ENCODE measurements at regions not wholly inside any gene's neighbourhood (a gene's known extent, or its start where the extent isn't known, plus 50 kb on each side); places are given as distances from the start of the nearest gene placed in this dataset.

DNA sequence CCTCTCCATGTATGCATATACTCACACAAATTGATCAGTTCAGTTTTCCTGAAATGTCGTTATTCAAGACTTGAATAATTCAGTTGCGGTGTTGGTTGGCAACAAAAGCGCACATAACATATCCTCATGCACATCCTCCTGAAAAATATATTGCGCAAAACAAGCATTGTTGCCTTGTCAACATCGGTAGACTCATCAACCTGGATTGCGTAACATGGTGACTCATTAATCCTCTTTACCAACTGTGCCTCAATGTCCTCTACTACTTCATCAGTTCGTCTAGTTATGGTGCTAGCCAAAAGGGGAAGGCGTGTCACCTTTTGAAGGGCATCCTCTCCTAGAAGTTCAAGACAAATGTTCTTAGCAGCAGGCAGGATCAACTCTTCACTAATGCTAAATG lies 357.7 kb downstream of the LMO7 start:
- no peaks in the 10 kb centered on the region for H3K9me3 ChIP-seq (ENCODE audit: control insufficient read depth in 2 of 2, low read length in 2 of 2)
- H3K4me1 ChIP-seq (ENCODE audit: control insufficient read depth in 2 of 2, insufficient read depth in 2 of 2, low read length in 2 of 2): no peaks in the 10 kb centered on the region
- no peak overlapping the region for H3K9ac ChIP-seq (ENCODE audit: low read depth in 1 of 2, low read length in 2 of 2)
- no peak overlapping the region for H3K4me3 ChIP-seq (ENCODE audit: low read length in 2 of 2)
- no peak overlapping the region for H3K27ac ChIP-seq (ENCODE audit: low read depth in 2 of 2, low read length in 2 of 2)
- no peaks in the 10 kb centered on the region for H3K36me3 ChIP-seq (ENCODE audit: control insufficient read depth in 2 of 2, insufficient read depth in 2 of 2, low read length in 2 of 2)
- H3K27me3 ChIP-seq (ENCODE audit: control insufficient read depth in 2 of 2, insufficient read depth in 2 of 2, low read length in 2 of 2): no peaks in the 10 kb centered on the region

DNA sequence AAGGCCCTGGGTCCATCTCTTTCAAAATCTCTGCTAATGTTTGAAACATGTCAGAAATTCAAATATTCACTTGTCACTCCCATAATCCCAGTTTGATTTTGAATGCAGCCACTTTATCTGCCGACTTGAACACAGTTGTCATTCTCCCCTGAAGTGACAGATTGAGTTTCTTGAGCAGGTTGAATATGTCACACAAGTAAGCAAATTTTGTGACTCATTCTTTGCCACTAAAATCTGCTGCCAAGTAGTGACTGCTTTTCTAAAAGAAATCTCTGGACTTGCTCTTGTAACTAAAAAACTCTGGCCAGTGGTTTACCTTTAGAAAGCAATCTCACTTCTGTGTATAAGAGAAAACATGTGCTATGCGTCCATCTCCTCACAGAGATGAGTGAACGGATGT lies 357.1 kb downstream of the LMO7 start:
- H3K9ac ChIP-seq (ENCODE audit: low read depth in 1 of 2, low read length in 2 of 2): no peak overlapping the region
- H3K4me3 ChIP-seq (ENCODE audit: low read length in 2 of 2): no peak overlapping the region
- H3K4me1 ChIP-seq (ENCODE audit: control insufficient read depth in 2 of 2, insufficient read depth in 2 of 2, low read length in 2 of 2): no peaks in the 10 kb centered on the region
- H3K36me3 ChIP-seq (ENCODE audit: control insufficient read depth in 2 of 2, insufficient read depth in 2 of 2, low read length in 2 of 2): no peaks in the 10 kb centered on the region
- no peak overlapping the region for H3K27ac ChIP-seq (ENCODE audit: low read depth in 2 of 2, low read length in 2 of 2)
- H3K27me3 ChIP-seq (ENCODE audit: control insufficient read depth in 2 of 2, insufficient read depth in 2 of 2, low read length in 2 of 2): no peaks in the 10 kb centered on the region
- no peaks in the 10 kb centered on the region for H3K9me3 ChIP-seq (ENCODE audit: control insufficient read depth in 2 of 2, low read length in 2 of 2)

- no peaks in the 10 kb centered on the region for H3K36me3 ChIP-seq (ENCODE audit: control insufficient read depth in 2 of 2, insufficient read depth in 2 of 2, low read length in 2 of 2)
- H3K4me3 ChIP-seq (ENCODE audit: low read length in 2 of 2): no peak overlapping the region
- H3K9me3 ChIP-seq (ENCODE audit: control insufficient read depth in 2 of 2, low read length in 2 of 2): no peaks in the 10 kb centered on the region
- no peak overlapping the region for H3K9ac ChIP-seq (ENCODE audit: low read depth in 1 of 2, low read length in 2 of 2)
- H3K27ac ChIP-seq (ENCODE audit: low read depth in 2 of 2, low read length in 2 of 2): no peak overlapping the region
- H3K27me3 ChIP-seq (ENCODE audit: control insufficient read depth in 2 of 2, insufficient read depth in 2 of 2, low read length in 2 of 2): no peaks in the 10 kb centered on the region
- no peaks in the 10 kb centered on the region for H3K4me1 ChIP-seq (ENCODE audit: control insufficient read depth in 2 of 2, insufficient read depth in 2 of 2, low read length in 2 of 2)
Measured at GRCh38 chr13:75986818-75987217, 350.7 kb downstream of the LMO7 start.

- Histone ChIP-seq H3K27me3 (ENCODE audit: control insufficient read depth in 2 of 2, insufficient read depth in 2 of 2, low read length in 2 of 2) (no peaks in the 10 kb centered on the region), H3K4me1 (ENCODE audit: control insufficient read depth in 2 of 2, insufficient read depth in 2 of 2, low read length in 2 of 2) (no peaks in the 10 kb centered on the region), H3K4me3 (ENCODE audit: low read length in 2 of 2) (no peak overlapping the region), H3K9ac (ENCODE audit: low read depth in 1 of 2, low read length in 2 of 2) (no peak overlapping the region), H3K27ac (ENCODE audit: low read depth in 2 of 2, low read length in 2 of 2) (no peak overlapping the region), H3K9me3 (ENCODE audit: control insufficient read depth in 2 of 2, low read length in 2 of 2) (no peaks in the 10 kb centered on the region), H3K36me3 (ENCODE audit: control insufficient read depth in 2 of 2, insufficient read depth in 2 of 2, low read length in 2 of 2) (no peaks in the 10 kb centered on the region)
Measured at GRCh38 chr13:75985132-75985531, 349.0 kb downstream of the LMO7 start.

DNA sequence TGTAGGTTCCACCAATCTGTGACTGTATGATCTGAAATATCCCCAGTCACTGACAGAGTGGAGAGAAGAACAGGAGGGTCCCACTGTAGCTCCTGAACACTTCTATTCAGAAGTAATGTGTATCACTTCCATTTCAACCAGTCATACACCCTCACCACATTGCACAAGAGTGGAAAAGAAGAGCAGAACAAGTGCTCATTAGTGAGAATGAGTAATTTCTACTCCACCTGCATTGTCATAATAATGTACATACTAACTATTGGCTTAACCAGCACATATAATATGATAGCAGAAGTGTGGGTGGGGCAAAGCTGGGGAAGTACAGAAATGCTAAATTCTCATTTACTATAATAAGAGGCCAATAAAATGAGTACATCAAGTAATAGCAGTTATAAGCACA lies 342.7 kb downstream of the LMO7 start:
- Histone ChIP-seq H3K36me3 (ENCODE audit: control insufficient read depth in 2 of 2, insufficient read depth in 2 of 2, low read length in 2 of 2) (no peaks in the 10 kb centered on the region), H3K4me1 (ENCODE audit: control insufficient read depth in 2 of 2, insufficient read depth in 2 of 2, low read length in 2 of 2) (no peaks in the 10 kb centered on the region), H3K27ac (ENCODE audit: low read depth in 2 of 2, low read length in 2 of 2) (no peak overlapping the region), H3K9me3 (ENCODE audit: control insufficient read depth in 2 of 2, low read length in 2 of 2) (no peaks in the 10 kb centered on the region), H3K27me3 (ENCODE audit: control insufficient read depth in 2 of 2, insufficient read depth in 2 of 2, low read length in 2 of 2) (no peaks in the 10 kb centered on the region), H3K9ac (ENCODE audit: low read depth in 1 of 2, low read length in 2 of 2) (no peak overlapping the region), H3K4me3 (ENCODE audit: low read length in 2 of 2) (no peak overlapping the region)

GRCh38 chr13:75968103-75968838 lies 332.1 kb downstream of the LMO7 start:
- Histone ChIP-seq H3K4me1 (ENCODE audit: control insufficient read depth in 2 of 2, insufficient read depth in 2 of 2, low read length in 2 of 2) (no peaks in the 10 kb centered on the region), H3K9ac (ENCODE audit: low read depth in 1 of 2, low read length in 2 of 2) (no peak overlapping the region), H3K27me3 (ENCODE audit: control insufficient read depth in 2 of 2, insufficient read depth in 2 of 2, low read length in 2 of 2) (no peaks in the 10 kb centered on the region), H3K4me3 (ENCODE audit: low read length in 2 of 2) (no peak overlapping the region), H3K27ac (ENCODE audit: low read depth in 2 of 2, low read length in 2 of 2) (no peak overlapping the region), H3K9me3 (ENCODE audit: control insufficient read depth in 2 of 2, low read length in 2 of 2) (no peaks in the 10 kb centered on the region), H3K36me3 (ENCODE audit: control insufficient read depth in 2 of 2, insufficient read depth in 2 of 2, low read length in 2 of 2) (no peaks in the 10 kb centered on the region)

- Histone ChIP-seq H3K9me3 (ENCODE audit: control insufficient read depth in 2 of 2, low read length in 2 of 2) (no peaks in the 10 kb centered on the region), H3K4me1 (ENCODE audit: control insufficient read depth in 2 of 2, insufficient read depth in 2 of 2, low read length in 2 of 2) (no peaks in the 10 kb centered on the region), H3K36me3 (ENCODE audit: control insufficient read depth in 2 of 2, insufficient read depth in 2 of 2, low read length in 2 of 2) (no peaks in the 10 kb centered on the region), H3K27ac (ENCODE audit: low read depth in 2 of 2, low read length in 2 of 2) (no peak overlapping the region), H3K4me3 (ENCODE audit: low read length in 2 of 2) (no peak overlapping the region), H3K9ac (ENCODE audit: low read depth in 1 of 2, low read length in 2 of 2) (no peak overlapping the region), H3K27me3 (ENCODE audit: control insufficient read depth in 2 of 2, insufficient read depth in 2 of 2, low read length in 2 of 2) (no peaks in the 10 kb centered on the region)
Measured at GRCh38 chr13:75963302-75963701, 327.2 kb downstream of the LMO7 start.

- Histone ChIP-seq H3K4me1 (ENCODE audit: control insufficient read depth in 2 of 2, insufficient read depth in 2 of 2, low read length in 2 of 2) (no peaks in the 10 kb centered on the region), H3K36me3 (ENCODE audit: control insufficient read depth in 2 of 2, insufficient read depth in 2 of 2, low read length in 2 of 2) (no peaks in the 10 kb centered on the region), H3K9ac (ENCODE audit: low read depth in 1 of 2, low read length in 2 of 2) (no peak overlapping the region), H3K4me3 (ENCODE audit: low read length in 2 of 2) (no peak overlapping the region), H3K27ac (ENCODE audit: low read depth in 2 of 2, low read length in 2 of 2) (no peak overlapping the region), H3K9me3 (ENCODE audit: control insufficient read depth in 2 of 2, low read length in 2 of 2) (no peaks in the 10 kb centered on the region), H3K27me3 (ENCODE audit: control insufficient read depth in 2 of 2, insufficient read depth in 2 of 2, low read length in 2 of 2) (no peaks in the 10 kb centered on the region)
Measured at GRCh38 chr13:75961911-75962310, 325.8 kb downstream of the LMO7 start.

GRCh38 chr13:75960538-75960994 lies 324.4 kb downstream of the LMO7 start:
- H3K36me3 ChIP-seq (ENCODE audit: control insufficient read depth in 2 of 2, insufficient read depth in 2 of 2, low read length in 2 of 2): no peaks in the 10 kb centered on the region
- no peaks in the 10 kb centered on the region for H3K27me3 ChIP-seq (ENCODE audit: control insufficient read depth in 2 of 2, insufficient read depth in 2 of 2, low read length in 2 of 2)
- no peaks in the 10 kb centered on the region for H3K9me3 ChIP-seq (ENCODE audit: control insufficient read depth in 2 of 2, low read length in 2 of 2)
- H3K27ac ChIP-seq (ENCODE audit: low read depth in 2 of 2, low read length in 2 of 2): no peak overlapping the region
- H3K9ac ChIP-seq (ENCODE audit: low read depth in 1 of 2, low read length in 2 of 2): no peak overlapping the region
- no peaks in the 10 kb centered on the region for H3K4me1 ChIP-seq (ENCODE audit: control insufficient read depth in 2 of 2, insufficient read depth in 2 of 2, low read length in 2 of 2)
- no peak overlapping the region for H3K4me3 ChIP-seq (ENCODE audit: low read length in 2 of 2)

DNA sequence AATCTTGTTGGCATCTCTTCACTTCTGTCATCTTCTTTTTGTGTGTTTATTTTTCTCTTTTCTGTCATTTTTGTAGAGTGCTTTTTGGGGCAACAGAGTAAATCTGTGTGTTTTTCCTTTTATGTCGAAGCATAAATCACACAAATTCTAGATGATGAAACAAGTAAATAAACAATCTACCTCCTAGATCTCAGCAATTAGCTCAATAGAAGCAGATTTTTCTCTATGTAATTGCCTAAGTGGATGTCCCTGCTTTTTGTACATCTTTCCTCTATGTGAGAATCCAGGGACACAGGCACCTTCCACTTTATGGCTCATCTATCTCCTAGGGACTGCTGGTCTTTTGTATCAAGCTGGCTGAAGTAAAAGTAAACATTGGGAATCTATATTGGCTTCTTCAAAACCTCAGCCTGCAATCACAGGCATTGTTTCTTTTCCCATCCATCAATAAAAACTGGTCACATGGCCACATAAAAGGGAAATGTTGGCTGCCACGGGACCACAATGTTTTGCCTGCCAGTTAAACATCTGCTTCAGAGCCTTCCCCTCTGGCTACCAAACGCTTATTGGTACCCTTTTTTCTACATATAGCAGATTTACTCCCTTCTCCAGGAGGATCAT lies 323.8 kb downstream of the LMO7 start:
- Histone ChIP-seq H3K4me1 (ENCODE audit: control insufficient read depth in 2 of 2, insufficient read depth in 2 of 2, low read length in 2 of 2) (no peaks in the 10 kb centered on the region), H3K36me3 (ENCODE audit: control insufficient read depth in 2 of 2, insufficient read depth in 2 of 2, low read length in 2 of 2) (no peaks in the 10 kb centered on the region), H3K4me3 (ENCODE audit: low read length in 2 of 2) (no peak overlapping the region), H3K9ac (ENCODE audit: low read depth in 1 of 2, low read length in 2 of 2) (no peak overlapping the region), H3K9me3 (ENCODE audit: control insufficient read depth in 2 of 2, low read length in 2 of 2) (no peaks in the 10 kb centered on the region), H3K27ac (ENCODE audit: low read depth in 2 of 2, low read length in 2 of 2) (no peak overlapping the region), H3K27me3 (ENCODE audit: control insufficient read depth in 2 of 2, insufficient read depth in 2 of 2, low read length in 2 of 2) (no peaks in the 10 kb centered on the region)
